HG03521 (cell line): ENCODE measurements at regions not wholly inside any gene's neighbourhood (a gene's known extent, or its start where the extent isn't known, plus 50 kb on each side); places are given as distances from the start of the nearest gene placed in this dataset.

Experiments
- ATAC-seq: cut with Tn5 transposase; IDR thresholded peaks from one replicate; pipeline ENCODE4 v1.9.1; 2021; ENCODE audit warnings: mild to moderate bottlenecking, moderate library complexity; ENCODE audit not compliant: unreplicated experiment

- no peak for ATAC-seq
These were observed 490.8 kb downstream of the TLE4 start for GRCh38 chr9:80062567-80062966.

- no peak for ATAC-seq
These were observed 490.2 kb downstream of the TLE4 start for GRCh38 chr9:80061940-80062339.

GRCh38 chr9:80061096-80061495 is 489.3 kb downstream of the TLE4 start:
- no peak for ATAC-seq

GRCh38 chr9:80059979-80060378 is 488.2 kb downstream of the TLE4 start:
- no peak for ATAC-seq

- no peak for ATAC-seq
These were observed 487.4 kb downstream of the TLE4 start for GRCh38 chr9:80059191-80059590.

- ATAC-seq: no peak
These were observed 481.1 kb downstream of the TLE4 start for GRCh38 chr9:80052830-80053229.

- ATAC-seq: no peak
These were observed 477.5 kb downstream of the TLE4 start for GRCh38 chr9:80049096-80049782.

- no peak for ATAC-seq
These were observed 474.7 kb downstream of the TLE4 start for GRCh38 chr9:80046481-80046880.

- no peak for ATAC-seq
These were observed 470.1 kb downstream of the TLE4 start for GRCh38 chr9:80041821-80042220.

GRCh38 chr9:80040457-80040856 is 468.7 kb downstream of the TLE4 start:
- no peak for ATAC-seq

GRCh38 chr9:80030801-80031200 is 459.0 kb downstream of the TLE4 start:
- no peak for ATAC-seq

GRCh38 chr9:80028501-80028900 is 456.7 kb downstream of the TLE4 start:
- ATAC-seq: no peak

- ATAC-seq: no peak
These were observed 454.2 kb downstream of the TLE4 start for GRCh38 chr9:80025796-80026520.

GRCh38 chr9:80025131-80025530 is 453.4 kb downstream of the TLE4 start:
- no peak for ATAC-seq

- ATAC-seq: no peak
These were observed 448.8 kb downstream of the TLE4 start for GRCh38 chr9:80020530-80020929.

GRCh38 chr9:80020056-80020455 is 448.3 kb downstream of the TLE4 start:
- no peak for ATAC-seq

- ATAC-seq: no peak
These were observed 442.1 kb downstream of the TLE4 start for GRCh38 chr9:80013891-80014290.

GRCh38 chr9:80012557-80013330 is 441.0 kb downstream of the TLE4 start:
- no peak for ATAC-seq

GRCh38 chr9:80009204-80009603 is 437.4 kb downstream of the TLE4 start:
- no peak for ATAC-seq

- no peak for ATAC-seq
These were observed 432.9 kb downstream of the TLE4 start for GRCh38 chr9:80004714-80005113.

- no peak for ATAC-seq
These were observed 418.8 kb downstream of the TLE4 start for GRCh38 chr9:79990536-79990935.

GRCh38 chr9:79989079-79989478 is 417.3 kb downstream of the TLE4 start:
- no peak for ATAC-seq
